HFFc6 (cell line): ENCODE measurements at regions not wholly inside any gene's neighbourhood (a gene's known extent, or its start where the extent isn't known, plus 50 kb on each side); places are given as distances from the start of the nearest gene placed in this dataset.

Experiments
- DNase-seq: peaks from one replicate; pipeline ENCODE4 v3.0.0-alpha.2; 2018
- H3K27ac Mint-ChIP-seq: 2 replicates; pipeline ENCODE4 v1.8.0; 2020; ENCODE audit warnings: mild to moderate bottlenecking, mixed read lengths
- H3K27me3 Mint-ChIP-seq: 2 replicates; pipeline ENCODE4 v1.8.0; 2021; ENCODE audit warnings: mild to moderate bottlenecking, moderate library complexity, mixed read lengths; ENCODE audit not compliant: insufficient read depth
- H3K36me3 Mint-ChIP-seq: 2 replicates; pipeline ENCODE4 v1.8.0; 2021; ENCODE audit warnings: low read depth, mixed read lengths
- H3K4me1 Mint-ChIP-seq: 2 replicates; pipeline ENCODE4 v1.8.0; 2020; ENCODE audit warnings: low read depth, mixed read lengths
- H3K4me3 Mint-ChIP-seq: 2 replicates; pipeline ENCODE4 v1.8.0; 2020; ENCODE audit warnings: mild to moderate bottlenecking, moderate library complexity, mixed read lengths
- H3K9me3 Mint-ChIP-seq: 2 replicates; pipeline ENCODE4 v1.8.0; 2020; ENCODE audit warnings: mild to moderate bottlenecking, mixed read lengths
- TF ChIP-seq, protein P1 (sequence below): fragments of 200-600 bp; sonication (generic); IDR thresholded peaks from 2 replicates; pipeline ENCODE4 v1.5.0; 2021; ENCODE audit warnings: antibody characterized with exemption, mild to moderate bottlenecking

- peaks cover 12% of the 10 kb centered on the region; the same call in 1 of the 2 replicates for H3K27me3 Mint-ChIP-seq
- H3K27ac Mint-ChIP-seq, result no peak overlapping the region
- peak; percentile 3 for DNase-seq
- peaks cover 5% of the 10 kb centered on the region; the same call in 1 of the 2 replicates for H3K4me1 Mint-ChIP-seq
- no peaks in the 10 kb centered on the region for H3K9me3 Mint-ChIP-seq
- H3K36me3 Mint-ChIP-seq, result no peaks in the 10 kb centered on the region
- TF ChIP-seq, protein P1, sequence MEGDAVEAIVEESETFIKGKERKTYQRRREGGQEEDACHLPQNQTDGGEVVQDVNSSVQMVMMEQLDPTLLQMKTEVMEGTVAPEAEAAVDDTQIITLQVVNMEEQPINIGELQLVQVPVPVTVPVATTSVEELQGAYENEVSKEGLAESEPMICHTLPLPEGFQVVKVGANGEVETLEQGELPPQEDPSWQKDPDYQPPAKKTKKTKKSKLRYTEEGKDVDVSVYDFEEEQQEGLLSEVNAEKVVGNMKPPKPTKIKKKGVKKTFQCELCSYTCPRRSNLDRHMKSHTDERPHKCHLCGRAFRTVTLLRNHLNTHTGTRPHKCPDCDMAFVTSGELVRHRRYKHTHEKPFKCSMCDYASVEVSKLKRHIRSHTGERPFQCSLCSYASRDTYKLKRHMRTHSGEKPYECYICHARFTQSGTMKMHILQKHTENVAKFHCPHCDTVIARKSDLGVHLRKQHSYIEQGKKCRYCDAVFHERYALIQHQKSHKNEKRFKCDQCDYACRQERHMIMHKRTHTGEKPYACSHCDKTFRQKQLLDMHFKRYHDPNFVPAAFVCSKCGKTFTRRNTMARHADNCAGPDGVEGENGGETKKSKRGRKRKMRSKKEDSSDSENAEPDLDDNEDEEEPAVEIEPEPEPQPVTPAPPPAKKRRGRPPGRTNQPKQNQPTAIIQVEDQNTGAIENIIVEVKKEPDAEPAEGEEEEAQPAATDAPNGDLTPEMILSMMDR, result no peak
- no peak overlapping the region for H3K4me3 Mint-ChIP-seq
These were observed 134.9 kb downstream of the CCT6B start for GRCh38 chr17:34826332-34826731.

GRCh38 chr17:34825884-34826283 lies 135.4 kb downstream of the CCT6B start:
- H3K4me3 Mint-ChIP-seq, result no peak overlapping the region
- H3K4me1 Mint-ChIP-seq, result peaks cover 5% of the 10 kb centered on the region; the same call in 1 of the 2 replicates
- DNase-seq, result no peak
- peaks cover 10% of the 10 kb centered on the region; the same call in 1 of the 2 replicates for H3K27me3 Mint-ChIP-seq
- no peak overlapping the region for H3K27ac Mint-ChIP-seq
- no peaks in the 10 kb centered on the region for H3K36me3 Mint-ChIP-seq
- no peaks in the 10 kb centered on the region for H3K9me3 Mint-ChIP-seq
- TF ChIP-seq, protein P1, result no peak

DNA sequence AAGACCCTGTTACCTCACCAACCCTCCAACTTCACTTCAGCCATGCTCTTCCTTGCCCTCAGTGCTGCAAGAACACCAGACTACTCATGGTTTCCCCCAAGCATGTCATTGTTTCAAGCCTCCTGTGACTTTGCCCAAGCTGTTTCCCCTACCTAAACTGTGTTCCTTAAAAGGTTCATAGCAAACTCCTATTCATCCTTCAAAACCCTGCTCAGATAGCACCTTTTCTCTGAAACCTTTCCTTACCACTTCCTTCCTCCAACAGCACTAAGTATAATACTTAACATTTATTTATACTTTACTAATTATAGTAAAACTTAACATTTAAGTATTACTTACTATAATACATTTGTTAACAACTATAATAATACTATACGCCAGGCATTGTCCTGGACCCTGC lies 136.2 kb downstream of the CCT6B start:
- H3K4me3 Mint-ChIP-seq, result no peak overlapping the region
- peaks cover 5% of the 10 kb centered on the region; the same call in 1 of the 2 replicates for H3K4me1 Mint-ChIP-seq
- no peaks in the 10 kb centered on the region for H3K36me3 Mint-ChIP-seq
- peaks cover 12% of the 10 kb centered on the region; the same call in 1 of the 2 replicates for H3K27me3 Mint-ChIP-seq
- no peak overlapping the region for H3K27ac Mint-ChIP-seq
- TF ChIP-seq, protein P1, result no peak
- no peak for DNase-seq
- H3K9me3 Mint-ChIP-seq, result no peaks in the 10 kb centered on the region

DNA sequence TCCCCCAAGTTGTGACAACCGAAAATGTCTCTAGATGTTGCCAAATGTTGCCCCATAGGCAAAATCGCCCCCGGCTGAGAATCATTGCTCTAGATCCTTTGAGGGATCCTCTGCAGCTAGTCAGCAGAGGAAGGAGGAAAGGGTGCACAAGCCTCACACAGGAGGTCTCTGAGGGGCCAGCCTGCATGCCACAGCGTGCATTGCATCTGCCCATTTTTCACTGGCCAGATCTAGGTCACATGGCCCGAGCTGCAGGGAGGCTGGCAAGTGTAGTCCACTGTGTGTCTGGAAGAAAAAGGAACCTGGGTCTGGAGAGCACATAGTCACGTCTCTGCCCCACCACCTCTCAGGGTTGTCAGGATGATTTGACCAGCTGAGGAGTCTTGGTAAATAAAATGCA lies 138.2 kb downstream of the CCT6B start:
- H3K27me3 Mint-ChIP-seq, result peaks cover 4% of the 10 kb centered on the region; the same call in 1 of the 2 replicates
- no peak overlapping the region for H3K4me3 Mint-ChIP-seq
- no peak overlapping the region for H3K27ac Mint-ChIP-seq

DNA sequence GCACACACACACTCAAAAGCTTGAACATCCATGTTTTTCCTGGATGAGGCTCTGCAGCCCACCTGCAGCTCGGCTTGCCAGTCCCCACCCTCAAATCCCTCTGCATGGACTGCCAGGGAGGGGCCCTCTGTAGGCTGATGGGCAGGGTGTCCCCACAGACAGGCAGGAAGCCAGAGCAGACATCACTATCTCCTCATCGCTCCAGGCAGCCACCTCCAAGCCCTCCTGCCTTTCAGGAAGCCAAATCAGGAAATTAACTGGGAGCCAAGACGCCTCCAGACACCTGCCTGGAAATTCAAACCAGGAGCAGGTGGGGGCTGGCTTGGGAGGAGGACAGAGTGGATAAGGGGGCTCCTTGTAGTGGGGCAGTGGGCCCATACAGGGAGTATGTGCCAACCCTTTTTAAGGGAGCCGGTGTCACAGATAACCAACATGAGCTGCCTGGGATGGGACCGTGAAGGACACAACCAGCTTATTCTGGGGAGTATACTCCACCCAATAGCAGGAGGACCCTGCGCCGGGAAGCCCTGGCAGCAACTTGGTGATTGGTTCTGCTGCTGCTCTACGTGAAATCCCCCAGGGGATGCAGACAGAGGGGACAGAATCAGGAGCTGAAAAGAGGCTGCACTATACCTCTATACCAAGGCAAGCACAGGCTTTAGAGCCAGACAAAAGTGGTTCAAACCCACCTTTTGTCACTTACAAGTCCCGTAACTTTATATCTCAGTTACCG lies 139.1 kb downstream of the CCT6B start:
- H3K36me3 Mint-ChIP-seq, result no peaks in the 10 kb centered on the region
- no peaks in the 10 kb centered on the region for H3K9me3 Mint-ChIP-seq
- peaks cover 5% of the 10 kb centered on the region; the same call in 1 of the 2 replicates for H3K27me3 Mint-ChIP-seq
- H3K4me3 Mint-ChIP-seq, result no peak overlapping the region
- TF ChIP-seq, protein P1, result no peak
- no peak for DNase-seq
- H3K4me1 Mint-ChIP-seq, result peaks cover 5% of the 10 kb centered on the region; the same call in 1 of the 2 replicates
- no peak overlapping the region for H3K27ac Mint-ChIP-seq

More for the DNA sequence above, 138.2 kb downstream of the CCT6B start:
- TF ChIP-seq, protein P1, result no peak
- no peaks in the 10 kb centered on the region for H3K9me3 Mint-ChIP-seq
- no peak for DNase-seq
- peaks cover 5% of the 10 kb centered on the region; the same call in 1 of the 2 replicates for H3K4me1 Mint-ChIP-seq
- H3K36me3 Mint-ChIP-seq, result no peaks in the 10 kb centered on the region
